Hematopoietic multipotent progenitor cell (in vitro differentiated cells): ENCODE measurements at regions not wholly inside any gene's neighbourhood (a gene's known extent, or its start where the extent isn't known, plus 50 kb on each side); places are given as distances from the start of the nearest gene placed in this dataset.

Experiments
- DNase-seq, 3 donors: peaks; one replicate each; pipeline ENCODE4 v3.0.0-alpha.2; 2011 to 2015; ENCODE audit warnings: low read depth in 2 of 3, low spot score in 2 of 3

GRCh38 chr2:5026571-5027234, 665.5 kb upstream of the SOX11 start:
- no peak for DNase-seq

DNA sequence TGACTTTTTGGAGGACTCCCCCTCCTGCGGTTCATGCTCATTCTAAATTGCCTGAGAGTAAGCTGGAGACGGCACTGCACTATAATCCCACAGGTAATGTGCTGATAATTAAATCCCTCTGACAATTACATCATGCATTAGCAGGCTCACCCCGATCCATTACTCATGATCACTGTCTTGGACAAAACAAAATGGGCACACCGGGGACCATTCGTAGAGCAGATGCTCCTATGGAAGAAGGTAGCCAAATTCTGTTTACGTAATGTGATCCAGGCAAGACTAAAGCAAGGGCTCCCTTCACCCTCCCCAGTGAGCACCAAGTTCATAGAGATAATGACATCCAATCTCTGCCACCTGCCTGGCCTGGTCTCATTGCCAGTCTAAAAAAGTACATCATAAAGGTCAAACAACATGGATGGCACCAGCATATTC, 657.1 kb upstream of the SOX11 start:
- no peak for DNase-seq

GRCh38 chr2:5036256-5036655, 655.9 kb upstream of the SOX11 start:
- no peak for DNase-seq

GRCh38 chr2:5039241-5039975, 652.8 kb upstream of the SOX11 start:
- DNase-seq, result no peak

DNA sequence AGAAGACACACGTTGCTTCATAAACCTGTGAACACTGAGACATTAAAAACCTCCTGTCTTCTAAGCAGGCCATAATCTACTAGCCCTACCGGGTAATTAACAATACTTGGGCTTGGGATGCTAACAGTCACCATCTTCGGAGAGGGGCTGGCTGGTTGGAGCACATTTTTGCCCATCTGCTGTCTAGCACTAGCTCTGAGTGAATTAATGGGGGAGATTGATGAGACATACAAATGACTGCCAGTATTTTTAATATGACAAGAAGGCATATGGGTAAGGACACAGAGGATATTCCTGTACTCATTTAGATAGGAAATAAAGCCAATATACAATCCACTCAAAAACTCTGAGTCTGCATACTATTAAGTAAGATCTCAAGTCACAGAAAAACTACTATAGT, 651.6 kb upstream of the SOX11 start:
- DNase-seq, result no peak

GRCh38 chr2:5041501-5041900, 650.7 kb upstream of the SOX11 start:
- DNase-seq, result no peak

GRCh38 chr2:5042666-5043440, 649.3 kb upstream of the SOX11 start:
- DNase-seq, result no peak

DNA sequence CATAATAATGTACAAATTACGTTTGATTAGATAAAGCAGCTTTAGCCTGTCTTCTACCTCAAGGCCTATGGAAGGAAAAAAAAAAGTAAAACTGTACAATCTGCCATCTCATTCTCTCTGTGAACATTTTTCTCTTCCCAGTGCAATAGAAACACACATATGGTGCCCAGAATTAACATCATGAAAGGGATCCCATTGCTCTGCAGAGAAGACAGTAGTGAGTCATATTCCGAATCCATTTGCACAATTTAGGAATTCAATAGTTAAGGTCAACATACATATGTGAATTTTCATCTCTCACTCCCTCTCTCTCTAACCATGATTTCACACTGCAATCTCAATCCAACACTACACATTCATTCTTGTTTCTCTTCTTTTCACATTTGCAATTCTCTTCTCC, 640.9 kb upstream of the SOX11 start:
- DNase-seq, result no peak

DNA sequence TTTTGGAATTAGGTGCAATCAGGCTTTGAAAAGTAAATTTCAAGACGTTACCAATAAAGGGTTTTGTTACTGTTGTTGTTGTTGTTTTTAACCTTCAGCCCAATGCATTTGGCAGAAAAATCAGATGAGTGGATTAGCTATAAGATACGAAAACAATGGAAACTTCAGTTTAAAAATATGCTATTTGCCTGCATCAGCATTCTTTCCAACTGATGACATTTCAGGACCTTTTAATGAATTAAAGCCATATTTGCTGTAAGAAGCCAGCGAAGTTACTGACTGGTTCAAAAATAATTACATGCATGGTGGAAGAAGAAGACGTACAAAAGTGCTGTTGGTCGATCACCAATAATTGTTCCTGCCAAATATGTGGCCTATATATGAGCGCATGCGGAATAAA, 639.3 kb upstream of the SOX11 start:
- no peak for DNase-seq

DNA sequence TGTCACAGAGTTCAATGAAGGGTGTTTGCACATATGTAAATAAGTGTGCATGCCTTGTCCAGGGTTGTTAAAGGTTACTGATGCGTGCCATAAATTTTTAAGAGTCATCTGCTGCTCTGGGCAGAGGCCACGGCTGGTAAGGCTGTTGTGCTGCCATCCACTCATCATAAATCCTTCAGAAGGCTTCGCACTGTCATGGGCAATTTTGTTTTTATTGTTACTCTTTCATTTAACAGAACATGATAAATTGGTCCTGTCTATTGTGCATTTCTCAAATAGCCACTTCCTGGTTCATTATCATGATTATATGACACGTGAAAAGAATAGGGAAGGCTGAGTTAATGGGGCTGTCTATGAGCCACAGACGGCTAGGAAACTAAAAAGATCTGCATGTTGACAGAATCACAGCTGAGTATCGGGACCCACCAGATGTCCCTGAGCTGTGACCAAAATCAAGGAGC, 634.3 kb upstream of the SOX11 start:
- no peak for DNase-seq

GRCh38 chr2:5060956-5061355, 631.2 kb upstream of the SOX11 start:
- DNase-seq, result no peak

- no peak for DNase-seq
Measured at GRCh38 chr2:5064687-5065086, 627.5 kb upstream of the SOX11 start.

- no peak for DNase-seq
Measured at GRCh38 chr2:5067816-5068215, 624.4 kb upstream of the SOX11 start.

DNA sequence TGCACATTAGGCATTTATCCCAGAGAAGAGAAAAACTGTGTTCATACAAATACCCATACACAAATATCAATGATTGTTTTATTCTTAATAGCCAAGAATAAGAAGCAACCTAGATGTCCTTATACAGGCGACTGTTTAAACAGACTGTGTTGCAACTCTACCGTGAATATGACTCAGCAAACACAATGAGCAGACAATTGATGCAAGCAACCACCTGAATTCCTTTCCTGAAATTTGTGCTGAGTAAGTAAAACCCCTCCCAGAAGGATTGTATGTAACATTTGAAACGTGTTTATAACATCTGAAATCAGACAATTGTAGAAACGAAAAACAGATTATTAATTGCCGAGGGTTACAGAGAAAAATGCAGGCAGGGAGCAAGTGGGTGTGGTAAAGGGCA, 621.9 kb upstream of the SOX11 start:
- DNase-seq, result no peak

DNA sequence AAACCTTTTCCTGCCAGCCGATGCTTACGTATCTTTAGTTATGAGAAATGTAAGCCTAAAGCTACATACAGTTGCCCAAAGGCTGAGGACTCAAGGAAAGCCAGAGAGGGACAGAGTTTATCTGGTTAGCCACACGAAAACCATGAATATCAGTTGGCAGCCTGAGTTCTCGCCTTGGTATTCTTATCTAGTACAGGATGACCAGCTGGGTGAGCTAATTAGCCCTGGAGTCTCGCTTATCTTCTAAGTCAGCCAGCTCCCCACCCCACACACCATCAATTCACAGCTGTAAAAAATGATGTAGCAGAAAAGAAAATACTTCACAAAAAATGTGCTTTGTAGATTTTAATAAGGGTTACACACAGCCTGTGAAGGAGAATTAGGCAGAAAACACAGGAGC, 617.5 kb upstream of the SOX11 start:
- DNase-seq, result no peak

- DNase-seq, result no peak
Measured at GRCh38 chr2:5076599-5076998, 615.6 kb upstream of the SOX11 start.

- DNase-seq, result no peak
Measured at GRCh38 chr2:5077479-5078089, 614.6 kb upstream of the SOX11 start.

DNA sequence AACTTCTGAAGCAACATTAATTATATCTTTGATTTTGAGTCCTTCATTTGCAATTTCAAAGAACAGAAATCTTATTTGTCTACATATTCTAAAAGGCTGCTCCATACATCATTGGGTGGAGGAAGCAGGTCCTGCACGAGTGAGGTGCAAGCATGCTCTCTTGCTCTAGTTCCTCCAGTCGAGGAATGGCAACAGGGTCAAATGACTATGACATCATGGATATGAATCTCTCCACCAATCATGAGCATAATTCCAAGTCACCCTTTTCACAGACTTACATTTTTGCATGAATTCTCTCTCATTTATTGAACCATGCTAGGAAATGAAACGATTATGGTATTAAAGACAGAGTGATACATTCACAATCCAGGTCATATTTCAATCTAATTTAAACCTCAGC, 608.8 kb upstream of the SOX11 start:
- DNase-seq, result no peak

- no peak for DNase-seq
Measured at GRCh38 chr2:5089409-5089808, 602.8 kb upstream of the SOX11 start.

GRCh38 chr2:5093056-5093455, 599.1 kb upstream of the SOX11 start:
- no peak for DNase-seq

DNA sequence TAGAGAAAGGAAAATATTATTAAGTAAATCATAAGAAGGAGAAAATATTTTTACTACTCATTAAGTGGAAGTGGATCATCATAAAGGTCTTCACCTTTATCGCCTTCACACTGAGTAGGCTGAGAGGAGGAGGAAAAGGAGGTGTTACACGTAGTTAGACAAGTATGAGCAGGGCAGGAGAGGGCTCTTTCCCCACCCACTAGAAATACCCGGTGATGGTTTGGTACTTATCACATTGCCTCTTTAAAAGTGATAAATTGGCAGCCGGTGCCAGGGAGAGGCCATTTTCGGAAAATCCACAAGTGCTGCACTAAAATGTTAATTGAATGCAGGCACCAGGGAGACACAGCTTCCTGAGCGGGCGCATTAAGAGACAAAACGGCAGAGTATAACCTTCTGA, 598.7 kb upstream of the SOX11 start:
- DNase-seq, result no peak
